Prostate gland (tissue), 2 donors: ENCODE measurements at regions not wholly inside any gene's neighbourhood (a gene's known extent, or its start where the extent isn't known, plus 50 kb on each side); places are given as distances from the start of the nearest gene placed in this dataset.

Experiments used
- DNase-seq: peaks from one replicate; pipeline ENCODE4 v3.0.0-alpha.2; 2019; ENCODE audit warnings: low spot score
- H3K27ac ChIP-seq, 2 donors: fragments of 200-600 bp; sonication (generic); 2 replicates each; pipeline ENCODE4 v1.5.1; 2017 to 2019
- H3K27me3 ChIP-seq: fragments of 200-600 bp; sonication (generic); replicated peaks from 2 replicates; pipeline ENCODE4 v1.5.1; 2019; ENCODE audit not compliant: insufficient read depth
- H3K36me3 ChIP-seq, 2 donors: fragments of 200-600 bp; sonication (generic); 1 replicate in 1 of 2; 2 replicates in 1 of 2; pipeline versions ENCODE4 v1.5.1 to v1.8.1; 2017 to 2019
- H3K4me1 ChIP-seq: fragments of 200-600 bp; sonication (generic); replicated peaks from 2 replicates; pipeline ENCODE4 v1.5.1; 2019
- H3K4me3 ChIP-seq, 2 donors: fragments of 200-600 bp; sonication (generic); 2 replicates each; pipeline ENCODE4 v1.5.1; 2017 to 2019
- H3K9me3 ChIP-seq: fragments of 200-600 bp; sonication (generic); 2 replicates; pipeline ENCODE4 v1.5.1; 2017
- POLR2A ChIP-seq: fragments of 450-650 bp; IDR thresholded peaks from one replicate; pipeline ENCODE4 v1.6.1; 2016; ENCODE audit warnings: antibody characterized with exemption, mild to moderate bottlenecking
- POLR2AphosphoS5 ChIP-seq: sonication (generic); formaldehyde crosslinking; IDR thresholded peaks from one replicate; pipeline ENCODE4 v1.6.1; 2017; ENCODE audit warnings: antibody characterized with exemption
- WGBS: methylation state at CpG from one replicate; pipeline ENCODE4 v1.1.5; 2018; 5-methylcytosine and 5-hydroxymethylcytosine counted together
- intact Hi-C: fragments of 100-400 bp; cut with DNase I; formaldehyde crosslinking; loops from one replicate; pipeline ENCODE4 v1.14.2; 2022
- TF ChIP-seq, protein P1 (sequence below), 4 experiments: fragments of 200-600 bp in 2 of 4; fragments of 450-650 bp in 2 of 4; sonication (generic) in 2 of 4; IDR thresholded peaks; 1 replicate in 3 of 4; 2 replicates in 1 of 4; pipeline ENCODE4 v1.5.1; 2016 to 2019; ENCODE audit warnings: antibody characterized with exemption in 4 of 4, mild to moderate bottlenecking in 2 of 4, moderate library complexity in 2 of 4

DNA sequence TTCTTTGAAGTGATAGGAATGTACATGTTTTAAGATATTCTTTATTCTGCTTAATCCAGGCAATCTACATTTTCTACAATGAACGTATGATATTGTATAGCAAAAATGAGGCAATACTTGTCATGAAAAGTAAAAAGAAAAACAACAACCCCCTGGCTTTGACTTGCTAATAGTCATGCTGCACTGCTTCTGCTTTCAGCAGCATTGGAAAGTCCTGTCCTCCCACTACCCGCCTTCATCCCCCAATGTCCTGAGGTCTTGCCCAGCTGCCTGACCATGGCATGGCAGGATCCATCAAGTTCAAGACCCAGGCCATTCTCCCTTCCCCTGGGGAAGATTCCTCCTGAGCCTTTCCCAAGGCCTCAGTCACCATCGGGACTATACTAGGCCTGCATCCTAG is 156.5 kb downstream of the SH3BGRL2 start:
- TF ChIP-seq POLR2AphosphoS5 (no peak), POLR2A (no peak)
- H3K27ac ChIP-seq = no peak overlapping the region
- no peaks in the 10 kb centered on the region for H3K9me3 ChIP-seq
- no peak overlapping the region for H3K4me3 ChIP-seq
- intact Hi-C loops = no loop called here
- DNase-seq = no peak
- H3K4me1 ChIP-seq = no peaks in the 10 kb centered on the region
- H3K27me3 ChIP-seq = no peaks in the 10 kb centered on the region
- H3K36me3 ChIP-seq = no peaks in the 10 kb centered on the region
- 92% methylated on average over 3 of the region's 3 CpGs for WGBS

DNA sequence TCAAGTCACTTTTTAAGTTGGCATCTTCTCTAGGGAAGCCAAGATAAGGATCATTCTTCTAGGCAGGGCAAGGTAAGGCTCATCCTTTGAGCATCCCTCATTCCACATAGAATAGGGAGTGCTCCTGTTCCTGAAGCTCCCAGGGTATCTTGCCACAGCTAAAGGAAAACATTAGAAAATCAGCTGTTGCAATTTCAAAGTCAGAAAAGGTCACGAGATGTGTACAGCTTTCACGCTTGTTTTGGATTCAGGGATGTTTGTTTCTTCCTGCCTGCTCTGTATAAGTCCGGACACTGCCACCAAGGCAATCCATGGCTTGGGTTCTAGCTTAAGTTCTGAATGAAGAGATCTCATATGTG is 153.2 kb downstream of the SH3BGRL2 start:
- TF ChIP-seq, protein P1, sequence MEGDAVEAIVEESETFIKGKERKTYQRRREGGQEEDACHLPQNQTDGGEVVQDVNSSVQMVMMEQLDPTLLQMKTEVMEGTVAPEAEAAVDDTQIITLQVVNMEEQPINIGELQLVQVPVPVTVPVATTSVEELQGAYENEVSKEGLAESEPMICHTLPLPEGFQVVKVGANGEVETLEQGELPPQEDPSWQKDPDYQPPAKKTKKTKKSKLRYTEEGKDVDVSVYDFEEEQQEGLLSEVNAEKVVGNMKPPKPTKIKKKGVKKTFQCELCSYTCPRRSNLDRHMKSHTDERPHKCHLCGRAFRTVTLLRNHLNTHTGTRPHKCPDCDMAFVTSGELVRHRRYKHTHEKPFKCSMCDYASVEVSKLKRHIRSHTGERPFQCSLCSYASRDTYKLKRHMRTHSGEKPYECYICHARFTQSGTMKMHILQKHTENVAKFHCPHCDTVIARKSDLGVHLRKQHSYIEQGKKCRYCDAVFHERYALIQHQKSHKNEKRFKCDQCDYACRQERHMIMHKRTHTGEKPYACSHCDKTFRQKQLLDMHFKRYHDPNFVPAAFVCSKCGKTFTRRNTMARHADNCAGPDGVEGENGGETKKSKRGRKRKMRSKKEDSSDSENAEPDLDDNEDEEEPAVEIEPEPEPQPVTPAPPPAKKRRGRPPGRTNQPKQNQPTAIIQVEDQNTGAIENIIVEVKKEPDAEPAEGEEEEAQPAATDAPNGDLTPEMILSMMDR (IDR thresholded peaks at IDR 0.05) = no peak
- TF ChIP-seq POLR2AphosphoS5 = no peak
- no peak for TF ChIP-seq POLR2A
- H3K36me3 ChIP-seq = no peaks in the 10 kb centered on the region
- no peaks in the 10 kb centered on the region for H3K27me3 ChIP-seq
- H3K4me1 ChIP-seq = no peaks in the 10 kb centered on the region
- 75% methylated on average over 3 of the region's 3 CpGs for whole genome bisulfite sequencing
- H3K4me3 ChIP-seq = no peak overlapping the region
- no peaks in the 10 kb centered on the region for H3K9me3 ChIP-seq
- intact Hi-C loops = no loop called here
- DNase-seq = no peak
- no peak overlapping the region for H3K27ac ChIP-seq

DNA sequence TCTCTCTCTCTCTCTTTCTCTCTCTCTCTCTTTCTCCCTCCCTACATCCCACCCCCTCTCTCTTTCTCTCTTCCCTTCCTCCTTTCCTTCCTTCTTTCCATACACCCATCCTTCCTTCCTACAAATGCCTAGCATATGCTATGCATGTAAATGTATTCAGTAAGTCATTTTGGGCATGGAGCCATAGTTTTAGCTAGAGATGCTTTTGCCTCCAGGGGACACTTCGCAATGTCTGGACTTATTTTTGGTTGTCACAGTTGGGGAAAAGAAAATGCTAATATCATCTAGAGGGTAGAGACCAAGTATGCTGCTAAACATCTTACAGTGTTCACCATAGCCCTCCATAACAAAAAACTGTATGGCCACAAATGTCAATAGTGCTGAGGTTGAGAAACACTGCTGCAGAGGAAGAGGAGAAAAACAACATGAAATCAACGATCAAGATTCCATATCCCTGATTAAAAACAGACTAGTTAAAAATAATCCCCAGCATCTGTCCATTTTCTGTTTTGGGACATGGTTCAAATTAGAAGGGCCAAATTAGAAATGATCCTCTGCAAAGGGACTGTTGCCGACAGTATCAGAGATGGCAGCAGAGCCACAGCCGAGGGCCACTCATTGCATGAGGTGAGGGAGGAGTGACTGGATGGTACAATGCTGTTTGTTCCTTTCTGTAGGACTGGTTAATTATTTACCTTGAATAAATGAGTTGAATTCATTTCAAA is 152.7 kb downstream of the SH3BGRL2 start:
- H3K9me3 ChIP-seq = no peaks in the 10 kb centered on the region
- H3K4me3 ChIP-seq = no peak overlapping the region
- H3K27me3 ChIP-seq = no peaks in the 10 kb centered on the region
- H3K27ac ChIP-seq = no peak overlapping the region
- WGBS = 69% methylated on average over 4 of the region's 4 CpGs
- intact Hi-C loops = no loop called here
- no peaks in the 10 kb centered on the region for H3K36me3 ChIP-seq
- TF ChIP-seq, protein P1 (IDR thresholded peaks at IDR 0.05) = no peak
- TF ChIP-seq POLR2A (no peak), POLR2AphosphoS5 (no peak)
- DNase-seq = no peak
- H3K4me1 ChIP-seq = no peaks in the 10 kb centered on the region

DNA sequence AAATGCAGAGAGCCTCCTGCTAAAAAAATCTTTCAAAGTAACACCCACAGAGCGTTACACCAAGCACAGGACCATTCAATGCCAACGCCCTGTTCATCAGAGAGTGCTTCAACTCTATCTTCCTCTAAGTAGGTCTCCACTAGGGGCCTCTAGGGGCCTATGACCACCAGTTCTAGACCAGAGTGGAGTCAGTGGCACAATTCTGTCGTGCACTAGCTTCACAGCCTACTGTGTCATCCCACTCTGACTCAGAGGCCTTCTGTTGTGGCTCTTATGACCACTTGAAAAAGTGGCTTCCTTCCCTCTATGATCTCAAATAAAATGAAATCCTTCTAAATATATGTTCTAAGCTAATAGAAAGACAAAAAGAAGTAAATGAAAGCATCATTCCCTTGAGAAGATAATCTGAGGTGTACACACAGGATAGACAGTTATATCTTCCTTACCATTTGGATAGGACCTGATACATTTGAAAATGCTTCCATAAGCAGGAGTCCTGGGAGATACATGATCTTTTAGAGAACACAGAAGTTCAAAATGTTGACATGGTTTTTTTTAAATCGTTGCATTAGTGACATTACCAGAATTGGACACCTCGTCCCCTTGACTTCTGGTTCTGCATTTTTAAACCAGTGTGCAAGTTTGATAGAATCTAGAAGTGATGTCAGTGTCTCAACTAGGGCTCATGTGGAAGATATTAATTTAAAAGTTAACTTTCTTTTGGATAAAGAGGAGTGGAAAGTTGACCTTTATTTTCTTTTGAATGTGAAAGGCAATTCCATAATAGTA is 151.9 kb downstream of the SH3BGRL2 start:
- Histone ChIP-seq H3K4me3 (no peak overlapping the region), H3K27me3 (no peaks in the 10 kb centered on the region), H3K9me3 (no peaks in the 10 kb centered on the region), H3K4me1 (no peaks in the 10 kb centered on the region), H3K27ac (no peak overlapping the region), H3K36me3 (no peaks in the 10 kb centered on the region)
- intact Hi-C loops = no loop called here
- TF ChIP-seq POLR2AphosphoS5 (no peak), POLR2A (no peak)
- TF ChIP-seq, protein P1 (IDR thresholded peaks at IDR 0.05) = no peak
- 84% methylated on average over 5 of the region's 5 CpGs for WGBS
- DNase-seq = no peak

DNA sequence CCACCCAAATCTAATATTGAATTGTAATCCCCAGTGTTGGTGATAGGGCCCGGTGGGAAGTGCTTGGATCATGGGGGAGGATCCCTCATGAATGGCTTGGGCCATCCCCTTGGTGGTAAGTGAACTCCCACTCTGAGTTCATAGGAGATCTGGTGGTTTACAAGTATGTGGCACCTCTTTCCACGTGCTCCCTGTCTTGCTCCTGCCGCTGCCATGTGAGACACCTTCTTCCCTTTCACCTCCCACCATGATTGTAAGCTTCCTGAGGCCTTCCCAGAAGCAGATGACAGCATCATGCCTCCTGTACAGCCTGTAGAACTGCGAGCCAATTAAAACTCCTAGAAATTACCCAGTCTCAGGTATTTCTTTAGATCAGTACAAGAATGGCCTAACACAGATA is 150.8 kb downstream of the SH3BGRL2 start:
- 97% methylated on average over 4 of the region's 4 CpGs for WGBS
- intact Hi-C loops = no loop called here
- Histone ChIP-seq H3K27me3 (no peaks in the 10 kb centered on the region), H3K36me3 (no peaks in the 10 kb centered on the region), H3K4me3 (no peak overlapping the region), H3K27ac (no peak overlapping the region), H3K4me1 (no peaks in the 10 kb centered on the region), H3K9me3 (no peaks in the 10 kb centered on the region)
- TF ChIP-seq, protein P1 (IDR thresholded peaks at IDR 0.05) = no peak
- TF ChIP-seq POLR2A = no peak
- TF ChIP-seq POLR2AphosphoS5 = no peak
- DNase-seq = no peak
